ENCODE measurements at regions not wholly inside any gene's neighbourhood (a gene's known extent, or its start where the extent isn't known, plus 50 kb on each side); places are given as distances from the start of the nearest gene placed in this dataset.
A peak's percentile ranks its signal among the peaks of the same experiment; 100 is the strongest.
"Not testable (repeated sequence)": the region's sequence is repeated elsewhere in the genome, so short reads cannot be mapped to it uniquely, and the experiment has no call there.

- DNase-seq (ENCODE audit: low spot score), result no peak
Measured at GRCh38 chr1:196090226-196090625, 518.0 kb downstream of the KCNT2 start.

- DNase-seq (ENCODE audit: low spot score), result no peak
Measured at GRCh38 chr1:196088541-196088940, 519.7 kb downstream of the KCNT2 start.

- peak; percentile 7 for DNase-seq (ENCODE audit: low spot score)
Measured at GRCh38 chr1:196078691-196079090, 529.5 kb downstream of the KCNT2 start.

GRCh38 chr1:196075621-196076020 lies 532.6 kb downstream of the KCNT2 start:
- no peak for DNase-seq (ENCODE audit: low spot score)

GRCh38 chr1:196074182-196074581 lies 534.1 kb downstream of the KCNT2 start:
- DNase-seq (ENCODE audit: low spot score), result no peak

- no peak for DNase-seq (ENCODE audit: low spot score)
Measured at GRCh38 chr1:196071447-196071846, 536.8 kb downstream of the KCNT2 start.

- DNase-seq (ENCODE audit: low spot score), result no peak
Measured at GRCh38 chr1:196070940-196071339, 537.3 kb downstream of the KCNT2 start.

- DNase-seq (ENCODE audit: low spot score), result peak; percentile 8
Measured at GRCh38 chr1:196063952-196064351, 544.3 kb downstream of the KCNT2 start.

GRCh38 chr1:196063294-196063693 lies 544.9 kb downstream of the KCNT2 start:
- no peak for DNase-seq (ENCODE audit: low spot score)

GRCh38 chr1:196060539-196060938 lies 547.7 kb downstream of the KCNT2 start:
- no peak for DNase-seq (ENCODE audit: low spot score)

- DNase-seq (ENCODE audit: low spot score), result no peak
Measured at GRCh38 chr1:196059210-196059609, 549.0 kb downstream of the KCNT2 start.

- no peak for DNase-seq (ENCODE audit: low spot score)
Measured at GRCh38 chr1:196056966-196057365, 551.3 kb downstream of the KCNT2 start.

- DNase-seq (ENCODE audit: low spot score), result no peak
Measured at GRCh38 chr1:196049407-196049806, 558.8 kb downstream of the KCNT2 start.

GRCh38 chr1:196043268-196043667 lies 565.0 kb downstream of the KCNT2 start:
- no peak for DNase-seq (ENCODE audit: low spot score)

- peak; percentile 29 for DNase-seq (ENCODE audit: low spot score)
Measured at GRCh38 chr1:196034080-196034706, 574.0 kb downstream of the KCNT2 start.

- not testable (repeated sequence) for DNase-seq (ENCODE audit: low spot score)
Measured at GRCh38 chr1:196031387-196031786, 576.9 kb downstream of the KCNT2 start.

- no peak for DNase-seq (ENCODE audit: low spot score)
Measured at GRCh38 chr1:196030455-196030854, 577.8 kb downstream of the KCNT2 start.

- no peak for DNase-seq (ENCODE audit: low spot score)
Measured at GRCh38 chr1:196029410-196029809, 578.8 kb downstream of the KCNT2 start.

- DNase-seq (ENCODE audit: low spot score), result no peak
Measured at GRCh38 chr1:196027127-196027526, 581.1 kb downstream of the KCNT2 start.

- DNase-seq (ENCODE audit: low spot score), result not testable (repeated sequence)
Measured at GRCh38 chr1:196021174-196021573, 587.1 kb downstream of the KCNT2 start.

GRCh38 chr1:196009362-196009761 lies 598.9 kb downstream of the KCNT2 start:
- DNase-seq (ENCODE audit: low spot score), result no peak

- no peak for DNase-seq (ENCODE audit: low spot score)
Measured at GRCh38 chr1:196007763-196008162, 600.5 kb downstream of the KCNT2 start.

- DNase-seq (ENCODE audit: low spot score), result no peak
Measured at GRCh38 chr1:196005426-196005825, 602.8 kb downstream of the KCNT2 start.

- not testable (repeated sequence) for DNase-seq (ENCODE audit: low spot score)
Measured at GRCh38 chr1:196004388-196004787, 603.9 kb downstream of the KCNT2 start.
